AG08395 (cell line): ENCODE measurements at regions not wholly inside any gene's neighbourhood (a gene's known extent, or its start where the extent isn't known, plus 50 kb on each side); places are given as distances from the start of the nearest gene placed in this dataset.

ENCODE experiments used
- DNase-seq: peaks from one replicate; pipeline ENCODE4 v3.0.0; 2012; ENCODE audit warnings: mixed read lengths, low spot score

DNA sequence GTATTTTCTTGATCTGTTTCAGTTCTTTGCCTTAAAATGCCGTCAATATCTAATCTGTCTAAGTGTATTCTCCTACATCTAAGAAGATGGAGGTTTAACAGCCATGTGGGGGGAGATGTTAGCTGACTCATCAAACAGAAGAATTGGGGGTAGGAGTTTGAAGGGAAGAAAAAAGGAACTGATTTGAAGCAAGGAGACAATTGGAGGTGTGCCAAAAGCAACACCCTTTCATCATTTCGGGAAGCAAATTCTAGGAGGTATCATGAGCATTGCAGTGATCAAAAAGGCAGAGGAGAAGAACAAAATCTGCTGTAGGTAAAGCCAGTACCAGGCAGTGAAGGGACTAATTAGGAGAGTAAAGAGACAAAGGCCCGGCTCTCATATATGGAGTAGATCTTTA is 337.3 kb upstream of the TBC1D5 start:
- no peak for DNase-seq

DNA sequence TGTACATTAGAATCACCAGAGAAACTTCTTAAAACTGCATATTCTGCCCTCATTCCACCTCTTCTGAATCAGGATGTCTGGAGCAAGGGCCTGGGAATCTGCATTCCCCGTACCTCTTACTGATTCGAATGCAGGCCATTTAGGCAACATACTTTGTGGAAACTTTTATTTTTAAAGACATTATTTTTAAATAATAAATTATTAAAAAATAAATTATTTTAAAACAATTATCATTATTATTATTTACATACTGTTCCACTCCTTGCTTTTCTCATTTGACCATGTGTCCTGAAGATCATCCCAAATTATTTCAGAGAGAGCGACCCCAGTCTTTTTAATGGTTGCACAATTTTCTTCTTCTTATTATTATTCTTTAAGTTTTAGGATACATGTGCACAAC is 336.6 kb upstream of the TBC1D5 start:
- no peak for DNase-seq

DNA sequence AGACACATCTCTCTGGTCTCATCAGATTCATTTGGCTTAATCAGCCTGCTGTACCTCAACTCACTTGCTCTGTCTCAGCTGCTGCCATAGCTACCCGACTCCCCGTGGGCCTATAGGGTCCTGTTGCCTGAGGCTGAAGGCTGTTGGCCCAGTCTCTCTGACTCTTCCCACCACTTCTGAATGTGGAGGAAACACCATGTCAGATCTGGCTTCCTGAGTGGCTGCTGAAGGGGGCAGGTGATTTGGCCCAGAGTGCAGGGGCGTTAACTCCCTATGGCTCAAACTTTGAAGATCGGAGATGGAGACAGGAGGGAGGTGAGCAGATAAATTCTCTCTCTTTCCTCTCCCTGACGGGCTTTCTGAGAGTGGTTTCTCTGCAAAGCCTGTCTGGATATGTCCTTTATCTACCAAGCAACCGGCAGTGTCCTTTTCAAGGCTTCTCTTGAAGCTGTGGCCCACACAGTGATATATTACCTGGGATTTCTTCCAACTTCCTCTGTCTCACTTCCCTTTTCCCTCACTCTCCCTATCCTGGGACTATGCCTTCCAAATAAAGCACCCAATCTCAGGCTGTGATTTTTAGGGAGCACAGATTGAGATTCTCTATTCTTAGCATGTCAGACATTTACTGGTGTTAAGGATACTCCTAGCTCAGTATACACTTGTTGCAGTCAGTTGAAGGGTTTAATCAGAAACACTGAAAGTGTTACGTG is 334.9 kb upstream of the TBC1D5 start:
- DNase-seq: no peak

DNA sequence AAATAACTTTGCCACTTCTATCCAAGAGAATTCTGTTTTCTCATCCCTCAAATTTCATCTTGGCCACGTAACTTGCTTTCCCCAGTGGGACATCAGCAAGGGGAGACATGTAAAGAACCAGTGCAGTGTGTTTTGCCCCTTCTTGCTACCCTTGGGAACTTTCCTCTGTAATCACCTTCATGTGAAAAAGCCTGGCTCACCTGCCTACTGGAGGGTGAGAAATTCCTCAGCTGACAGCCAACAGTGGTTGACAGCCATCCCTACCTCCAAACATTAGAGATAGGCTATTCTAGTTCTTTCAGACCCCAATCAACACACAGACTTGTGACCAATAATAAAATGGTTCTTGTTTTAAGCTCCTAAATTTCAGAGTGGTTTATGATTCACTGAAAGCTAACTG is 333.9 kb upstream of the TBC1D5 start:
- DNase-seq: no peak

DNA sequence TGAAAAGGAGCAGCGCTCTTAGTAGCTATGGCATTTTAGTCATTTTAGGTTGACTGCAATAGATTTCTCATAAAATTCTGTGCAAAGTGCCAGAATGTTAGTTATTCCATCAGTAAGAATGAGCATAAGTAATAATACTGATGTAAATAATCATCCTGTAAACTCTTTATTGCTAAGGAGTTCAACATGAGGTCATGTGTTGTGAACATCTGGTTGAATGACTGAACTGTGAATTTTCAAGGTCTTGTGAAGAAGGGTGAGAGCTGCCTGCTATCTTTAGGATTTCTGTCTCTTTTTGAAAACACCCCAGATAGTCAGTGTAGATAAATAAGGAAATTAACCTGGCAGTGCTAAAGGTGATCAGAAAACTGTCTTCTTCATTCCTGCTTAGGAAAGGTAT is 333.4 kb upstream of the TBC1D5 start:
- DNase-seq: no peak

DNA sequence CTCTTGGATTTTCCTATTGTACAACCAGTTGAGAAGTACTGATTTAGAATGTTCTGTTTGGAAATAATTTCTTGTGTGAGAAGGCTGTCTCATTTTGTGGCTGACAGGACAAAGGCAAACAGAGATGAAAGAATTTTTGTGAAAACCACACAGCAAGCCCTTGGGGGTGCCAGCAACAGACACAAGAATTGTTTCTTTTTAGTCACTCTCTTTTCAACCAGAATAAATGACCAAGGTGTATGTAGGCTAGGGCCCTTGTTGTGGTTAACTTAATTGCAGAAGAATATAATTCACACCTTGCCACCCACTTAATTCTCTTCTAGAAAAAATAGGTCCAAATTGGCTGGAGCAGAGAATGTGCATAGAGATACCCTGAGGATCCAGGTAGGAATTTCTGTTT is 329.4 kb upstream of the TBC1D5 start:
- DNase-seq: no peak

DNA sequence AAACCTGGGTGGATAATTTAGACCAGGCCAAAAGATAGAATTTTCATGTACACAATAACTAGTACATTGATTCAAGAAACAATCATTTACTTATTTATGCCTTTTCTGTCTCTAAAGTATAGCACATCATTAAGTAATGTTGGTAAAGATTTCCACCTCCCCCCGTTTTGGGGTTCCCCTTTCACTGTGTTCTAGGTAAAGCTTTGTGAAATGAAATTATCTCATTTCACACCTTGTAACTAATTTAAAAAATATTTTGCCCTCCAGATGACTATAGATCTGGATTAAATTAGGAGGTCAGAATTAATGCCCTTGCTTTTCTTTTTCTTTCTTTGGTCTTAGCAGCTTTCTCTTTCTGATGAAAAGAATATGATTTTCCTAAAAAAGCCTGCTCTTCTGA is 328.5 kb upstream of the TBC1D5 start:
- no peak for DNase-seq

DNA sequence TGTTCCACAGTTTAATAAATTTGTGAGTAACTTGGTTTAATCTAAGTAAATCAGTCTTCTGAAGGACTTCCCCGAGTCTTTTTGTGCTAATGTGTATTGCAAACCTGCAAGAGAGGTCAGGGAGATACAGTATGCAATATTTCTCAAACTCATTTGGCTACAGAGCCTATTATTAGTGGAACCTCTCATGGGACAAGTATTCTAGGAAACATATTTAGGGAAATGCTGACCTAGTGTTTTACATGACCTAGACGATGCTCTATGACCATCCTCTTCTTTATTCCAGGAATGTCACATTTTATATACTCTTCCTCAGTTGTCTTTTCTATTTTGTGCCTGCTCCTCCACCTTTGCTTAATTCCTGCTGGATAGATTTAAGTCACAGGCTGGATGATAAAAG is 327.8 kb upstream of the TBC1D5 start:
- no peak for DNase-seq

DNA sequence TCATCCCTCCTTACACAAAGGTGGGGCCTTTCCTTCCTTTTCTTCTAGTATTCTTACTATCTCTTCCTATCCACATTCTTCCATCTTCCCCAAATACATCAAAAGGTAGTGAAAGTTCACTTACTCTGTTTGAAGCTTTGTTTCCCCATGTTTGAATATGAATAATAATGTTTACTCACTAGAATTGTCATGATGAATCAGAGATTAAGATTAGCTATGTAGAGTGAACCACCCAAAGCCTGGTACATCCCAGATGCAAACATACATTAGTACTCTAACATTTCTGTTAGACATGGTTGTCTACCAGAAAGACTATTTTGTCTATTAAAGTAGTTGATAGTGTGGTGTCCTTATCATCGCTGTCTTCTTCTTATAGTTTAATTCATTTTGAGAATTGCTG is 327.1 kb upstream of the TBC1D5 start:
- no peak for DNase-seq

DNA sequence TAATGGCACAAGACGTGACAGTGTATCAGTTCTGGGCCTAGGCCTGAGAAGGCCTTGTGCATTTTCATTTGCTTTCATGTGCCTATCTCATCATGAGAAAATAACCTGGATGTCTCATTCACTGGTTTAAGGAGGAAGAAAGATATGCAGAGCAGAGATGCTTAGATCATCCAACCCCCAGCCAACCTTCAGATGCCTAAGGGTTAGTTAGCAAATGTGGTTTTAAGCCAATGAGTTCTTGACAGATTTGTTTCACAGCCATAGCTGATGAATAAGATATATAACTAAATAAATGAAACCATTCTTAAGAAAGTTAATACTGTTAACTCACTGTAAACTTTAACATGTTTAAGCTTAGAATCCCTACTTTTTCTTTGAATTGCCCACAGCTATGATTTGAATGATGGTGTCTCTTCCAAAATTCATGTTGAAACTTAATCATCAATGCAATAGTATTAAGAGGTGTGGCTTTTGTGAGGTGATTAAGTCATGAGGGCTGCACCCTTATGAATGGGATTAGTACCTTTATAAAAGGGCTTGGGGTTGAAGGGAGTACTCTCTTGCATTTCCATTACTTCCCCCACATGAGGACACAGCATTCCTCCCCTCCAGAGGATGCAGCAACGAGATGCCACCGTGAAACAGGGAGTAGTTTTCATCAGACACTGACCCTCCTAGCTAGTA is 324.6 kb upstream of the TBC1D5 start:
- no peak for DNase-seq

DNA sequence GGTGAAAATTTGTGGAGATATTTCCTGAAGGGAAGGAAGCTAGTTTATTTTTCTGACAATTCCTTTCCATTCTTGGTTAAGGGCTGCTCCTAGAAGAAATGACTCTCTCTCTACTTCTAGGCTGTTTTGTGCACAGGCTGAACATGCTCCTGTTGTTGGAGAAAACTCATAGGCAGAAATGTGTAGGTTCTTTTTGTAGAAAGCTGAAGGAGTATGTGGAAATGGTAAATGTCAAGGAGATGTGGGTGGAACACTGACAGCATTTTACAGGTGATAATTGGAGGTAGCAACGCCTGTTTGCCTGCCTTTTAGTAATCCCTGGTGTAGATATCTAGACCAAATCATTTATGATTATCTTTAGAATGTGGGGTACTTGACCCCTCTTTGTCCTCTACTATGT is 322.2 kb upstream of the TBC1D5 start:
- DNase-seq: no peak

DNA sequence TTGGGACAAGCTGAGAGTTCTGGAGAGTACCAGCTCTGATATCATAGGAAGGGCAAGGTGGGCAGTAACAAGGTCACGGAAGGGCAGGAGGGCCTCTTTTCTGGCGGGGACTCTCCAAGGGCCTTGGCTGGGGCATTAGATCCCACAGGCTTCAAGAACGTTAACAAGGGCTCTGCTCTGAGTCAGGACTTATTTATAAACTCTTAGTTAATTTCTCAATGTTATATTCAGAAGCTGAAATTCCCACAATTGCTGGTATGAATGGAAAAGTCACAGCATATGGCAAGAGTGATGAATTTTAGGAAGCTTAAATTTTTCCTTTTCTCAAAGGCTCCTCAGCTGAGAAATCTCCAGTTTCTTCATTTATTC is 320.2 kb upstream of the TBC1D5 start:
- peak; percentile 26 for DNase-seq

DNA sequence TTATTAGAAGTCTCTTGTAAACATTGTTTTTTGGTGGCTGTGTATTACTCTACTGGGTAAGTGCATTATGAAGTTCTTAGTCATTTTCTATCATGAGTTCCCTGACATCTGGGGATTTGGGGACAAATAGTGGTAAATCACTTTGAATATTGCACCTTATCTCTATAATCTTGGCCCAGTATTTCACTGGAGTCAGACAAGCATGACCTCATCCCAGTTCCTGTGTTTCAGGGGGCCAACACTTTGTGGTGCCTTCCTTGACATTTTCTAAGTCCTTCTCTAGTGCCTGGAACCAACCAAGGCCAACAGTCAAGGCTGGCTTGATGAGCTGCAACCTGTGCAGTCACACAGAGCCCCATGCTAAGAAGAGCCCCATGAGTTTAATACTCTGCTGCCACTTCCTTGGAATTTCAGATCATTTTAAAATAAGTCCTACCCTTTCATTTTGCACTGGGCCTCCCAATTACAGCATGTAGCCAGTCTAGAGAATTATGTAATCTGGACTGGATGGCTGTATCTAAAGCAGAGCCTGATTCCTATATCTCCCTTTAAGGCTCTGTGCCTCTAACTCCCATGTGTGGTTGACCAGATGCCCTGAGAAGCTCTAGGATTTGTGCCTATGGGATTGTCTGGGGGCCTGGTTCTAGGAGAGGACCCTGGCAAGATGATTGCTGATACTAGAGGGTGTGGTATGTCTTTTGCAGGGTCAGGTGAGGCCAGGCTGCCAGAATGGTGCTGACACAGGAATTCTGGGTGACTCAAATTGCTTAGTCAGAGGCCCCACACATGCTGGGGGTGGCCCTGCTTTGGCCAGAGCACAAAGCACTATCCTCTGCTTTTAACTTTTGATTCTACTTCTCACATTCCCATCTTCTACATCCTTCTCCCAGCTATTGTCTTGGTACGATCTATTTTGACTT is 319.6 kb upstream of the TBC1D5 start:
- DNase-seq: peak; percentile 61

DNA sequence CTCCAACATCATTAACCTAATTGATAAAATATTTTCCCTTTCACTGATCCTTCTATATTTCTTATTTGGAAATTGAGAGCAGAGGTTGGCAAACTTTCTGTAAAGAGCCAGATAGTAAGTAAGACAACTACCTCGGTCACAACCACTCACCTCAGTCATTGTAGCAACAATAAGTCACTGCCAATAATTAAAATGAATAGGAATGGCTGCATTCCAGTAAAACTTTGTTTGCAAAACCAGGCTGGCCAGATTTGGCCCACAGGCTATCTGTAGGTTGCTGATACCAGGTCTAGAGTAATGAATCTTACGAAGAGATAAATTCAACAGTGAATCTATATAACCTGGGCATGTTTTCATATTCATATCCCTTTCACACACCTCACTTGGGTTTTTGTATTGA is 316.2 kb upstream of the TBC1D5 start:
- no peak for DNase-seq

DNA sequence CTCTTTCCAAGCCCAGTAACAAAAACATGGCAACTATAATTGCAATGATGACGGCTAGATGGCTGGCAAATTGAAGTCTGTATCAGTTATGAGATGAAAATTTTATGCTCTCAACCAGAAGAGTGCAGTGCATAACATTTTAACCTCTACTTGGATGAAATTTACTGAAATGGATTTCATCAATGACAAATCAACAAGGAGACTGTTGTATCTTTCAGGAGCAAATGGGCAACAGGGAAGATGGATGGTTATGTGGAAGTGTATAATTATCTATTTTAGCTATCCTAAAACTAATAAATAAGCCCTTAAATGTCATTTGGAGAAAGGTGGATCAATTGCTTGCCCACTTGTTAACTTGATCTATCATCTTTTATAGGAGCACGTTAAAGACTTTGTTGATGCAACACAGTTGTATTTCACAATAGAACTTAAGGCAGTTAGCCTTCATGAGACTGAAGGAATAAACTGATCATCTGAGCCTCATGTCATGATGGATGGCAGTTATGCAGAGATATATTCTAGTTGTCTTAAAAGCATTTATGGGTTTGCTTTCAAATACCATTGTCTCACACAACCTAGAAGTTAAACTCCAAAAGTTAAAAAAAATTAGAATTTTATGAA is 315.1 kb upstream of the TBC1D5 start:
- no peak for DNase-seq

DNA sequence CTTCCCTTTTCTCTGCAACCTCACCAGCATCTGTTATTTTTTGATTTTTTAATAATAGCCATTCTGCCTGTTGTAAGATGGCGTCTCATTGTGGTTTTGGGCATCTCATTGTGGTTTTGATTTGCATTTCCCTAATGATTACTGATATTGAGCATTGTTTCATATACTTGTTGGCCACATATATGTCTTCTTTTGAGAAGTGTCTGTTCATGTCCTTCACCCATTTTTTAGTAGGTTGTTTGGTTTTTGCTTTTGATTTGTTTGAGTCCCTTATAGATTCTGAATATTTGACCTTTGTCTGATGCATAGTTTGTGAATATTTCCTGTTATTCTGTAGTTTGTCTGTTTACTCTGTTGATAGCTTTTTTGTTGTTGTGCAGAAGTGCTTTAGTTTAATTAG is 312.2 kb upstream of the TBC1D5 start:
- DNase-seq: no peak

DNA sequence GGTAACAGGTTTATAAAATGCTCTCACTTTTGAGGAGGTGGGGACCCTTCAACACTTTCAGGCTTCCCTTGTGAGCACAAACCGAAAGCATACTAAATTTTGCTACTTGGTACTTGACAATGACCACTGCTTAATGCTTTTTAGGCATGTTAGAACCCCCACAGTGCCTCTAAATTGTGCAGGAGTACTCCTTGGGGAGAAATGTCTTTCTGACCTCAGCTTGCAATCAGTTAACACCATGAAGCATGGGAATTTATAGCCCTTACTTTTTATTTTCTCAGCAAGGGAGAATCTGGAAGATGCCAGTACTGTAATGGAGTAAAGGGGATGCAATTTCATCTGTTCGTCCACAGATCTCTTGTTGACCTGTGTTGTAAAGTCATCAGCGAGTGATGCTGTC is 308.9 kb upstream of the TBC1D5 start:
- DNase-seq: no peak

DNA sequence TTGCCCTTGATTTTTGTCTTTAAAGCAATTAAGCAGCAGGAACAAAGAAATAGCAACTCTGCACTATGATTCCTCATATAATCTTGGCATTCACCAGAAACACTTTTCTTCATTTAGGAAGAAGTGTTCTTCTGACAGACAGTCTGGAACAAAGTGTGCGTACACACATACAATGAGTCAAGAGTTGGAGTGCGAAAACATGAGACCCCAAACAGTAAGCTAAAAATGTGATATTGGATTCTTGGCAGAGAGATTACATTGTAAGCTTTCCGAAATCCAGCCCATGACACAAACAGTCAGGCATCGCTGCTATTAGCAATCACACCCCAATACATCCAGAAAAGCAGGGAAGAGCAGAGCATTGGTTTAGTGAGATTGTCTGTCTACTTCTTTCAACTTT is 306.7 kb upstream of the TBC1D5 start:
- no peak for DNase-seq

DNA sequence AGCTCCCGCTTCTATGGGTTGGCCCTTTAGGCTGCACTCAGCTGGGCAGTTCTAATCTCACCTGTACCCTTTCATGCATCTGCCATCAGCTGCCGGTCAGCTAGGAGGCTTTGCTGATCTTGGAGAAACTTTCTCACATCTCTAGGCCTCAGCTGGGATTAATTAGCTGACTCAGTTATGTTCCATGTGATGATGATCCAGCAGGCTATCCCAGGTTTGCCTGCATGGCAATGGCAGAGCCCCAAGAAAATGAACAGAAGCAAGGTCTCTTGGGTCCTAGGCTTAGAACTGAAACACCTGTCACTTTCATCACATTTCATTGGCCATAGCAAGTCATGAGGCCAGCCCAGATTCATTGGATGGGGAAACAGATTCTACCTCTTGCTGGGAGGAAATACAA is 304.6 kb upstream of the TBC1D5 start:
- peak; percentile 68 for DNase-seq

DNA sequence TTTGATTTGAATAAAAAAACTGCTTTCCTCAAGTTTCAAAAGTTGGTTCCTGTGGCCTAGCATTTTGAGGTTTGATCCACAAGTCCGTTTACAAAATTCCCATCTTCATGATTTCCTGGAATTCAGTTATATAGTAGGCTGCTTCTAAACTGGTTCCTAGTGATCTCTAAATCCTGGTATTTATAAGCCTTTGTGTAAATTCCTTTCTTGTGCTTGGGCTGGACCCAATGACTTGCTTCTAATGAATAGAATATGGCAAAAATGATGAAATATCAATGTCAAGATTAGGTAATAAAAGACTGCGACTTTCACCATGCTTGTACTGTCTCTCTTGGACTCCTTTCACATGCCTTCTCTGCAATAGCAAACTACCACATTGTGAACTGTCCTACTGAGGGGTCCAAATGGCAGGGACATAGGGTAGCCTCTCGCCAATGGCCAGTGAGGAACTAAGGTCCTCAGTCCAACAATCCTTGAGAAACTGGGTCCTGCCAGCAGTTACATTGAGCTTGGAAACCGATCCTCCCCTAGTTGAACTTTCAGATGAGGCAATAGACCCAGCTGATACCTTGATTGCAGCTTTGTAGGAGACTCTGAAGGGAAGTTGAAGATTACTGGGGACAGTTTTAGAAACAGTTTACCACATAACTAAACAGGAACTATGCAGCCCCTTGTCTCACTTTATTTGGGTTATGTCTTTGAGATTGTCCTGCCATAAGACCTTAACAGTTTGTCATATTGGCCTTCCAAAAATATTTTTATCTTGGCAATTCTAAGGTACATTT is 303.9 kb upstream of the TBC1D5 start:
- no peak for DNase-seq

DNA sequence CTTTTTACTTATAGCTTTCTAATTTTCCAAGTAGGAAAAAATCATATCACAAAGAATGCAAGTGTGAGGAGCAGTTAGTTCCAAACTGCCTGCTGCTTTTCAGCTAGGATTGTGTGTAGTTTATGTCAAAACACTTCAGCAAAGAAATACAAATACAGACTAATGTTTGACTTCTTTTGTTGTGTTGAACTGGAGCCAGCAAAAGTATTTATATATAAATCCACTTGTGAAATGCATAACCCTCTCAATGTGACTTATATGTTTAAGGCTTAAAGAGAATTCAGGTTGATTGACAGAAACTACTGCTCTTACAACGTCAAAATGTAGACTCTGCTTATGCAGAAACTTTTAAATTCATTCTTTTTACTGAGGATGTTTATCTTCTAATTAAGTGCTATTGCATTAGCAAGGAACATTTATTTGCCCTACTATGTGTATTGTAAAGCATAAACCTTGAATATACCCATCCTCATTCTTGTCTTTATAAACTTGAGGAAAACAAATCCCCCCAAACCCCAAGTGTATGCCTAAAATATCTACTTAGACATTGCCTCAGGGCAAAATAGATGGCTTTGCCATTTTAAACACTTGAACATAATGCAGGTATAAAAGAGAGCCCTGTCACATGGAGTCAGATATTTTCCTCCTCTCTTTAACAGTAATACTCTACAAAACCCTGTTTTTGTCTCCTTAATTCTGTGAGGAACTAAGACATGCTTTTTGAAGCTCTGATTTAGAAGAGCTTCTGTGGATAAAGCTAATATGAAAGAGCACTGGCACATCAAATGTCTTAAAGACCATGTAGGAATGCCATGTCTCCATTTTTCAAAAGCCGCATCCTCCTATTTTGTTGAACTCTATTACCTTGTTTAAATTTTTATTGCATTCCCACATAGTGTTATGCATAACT is 302.8 kb upstream of the TBC1D5 start:
- DNase-seq: no peak
